RKO (cell line): ENCODE measurements at regions not wholly inside any gene's neighbourhood (a gene's known extent, or its start where the extent isn't known, plus 50 kb on each side); places are given as distances from the start of the nearest gene placed in this dataset.

Source experiments
- DNase-seq: peaks from one replicate; pipeline ENCODE4 v3.0.0-alpha.2; 2016; ENCODE audit warnings: low spot score

DNA sequence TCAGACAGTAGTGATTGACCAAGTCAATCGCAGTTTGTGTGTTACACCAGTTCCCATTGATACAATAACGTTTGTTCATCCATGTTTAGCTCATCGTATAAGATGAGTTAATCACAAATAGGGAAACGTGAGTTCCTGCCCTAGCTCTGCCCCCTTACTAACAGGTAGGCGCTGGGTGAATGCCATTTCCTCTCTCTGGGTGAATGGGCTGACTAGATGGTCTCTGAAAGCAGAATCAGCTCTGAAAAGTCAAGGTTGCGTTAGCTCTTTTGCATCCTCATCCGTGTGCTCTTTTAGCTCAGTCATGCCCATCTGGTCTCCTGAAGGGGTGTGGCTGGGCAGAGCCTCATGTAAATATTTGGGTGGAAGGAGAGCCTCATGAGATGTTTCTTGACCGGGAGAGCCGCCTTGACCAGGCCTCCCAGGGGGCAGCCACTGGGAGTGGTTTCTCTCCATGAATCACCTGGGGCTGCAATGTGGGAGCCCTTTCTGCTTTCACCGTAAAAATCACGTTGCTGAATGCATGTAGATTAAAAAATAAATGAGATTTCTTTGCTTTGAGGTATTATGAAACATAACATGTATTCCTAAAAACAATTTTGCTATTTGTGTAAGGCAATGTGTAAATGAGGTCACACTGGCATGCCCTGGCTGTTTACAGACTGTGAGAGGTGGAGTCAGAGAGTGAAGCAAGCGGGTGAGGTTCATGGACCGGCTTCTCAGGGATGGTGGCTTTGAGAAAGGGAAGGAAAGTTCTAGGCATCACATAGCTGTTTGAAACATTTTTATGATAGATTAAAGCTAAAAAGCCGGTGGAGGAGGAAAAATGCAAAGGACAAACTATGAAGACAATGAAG lies 108.4 kb upstream of the RASGRP1 start:
- DNase-seq = no peak

DNA sequence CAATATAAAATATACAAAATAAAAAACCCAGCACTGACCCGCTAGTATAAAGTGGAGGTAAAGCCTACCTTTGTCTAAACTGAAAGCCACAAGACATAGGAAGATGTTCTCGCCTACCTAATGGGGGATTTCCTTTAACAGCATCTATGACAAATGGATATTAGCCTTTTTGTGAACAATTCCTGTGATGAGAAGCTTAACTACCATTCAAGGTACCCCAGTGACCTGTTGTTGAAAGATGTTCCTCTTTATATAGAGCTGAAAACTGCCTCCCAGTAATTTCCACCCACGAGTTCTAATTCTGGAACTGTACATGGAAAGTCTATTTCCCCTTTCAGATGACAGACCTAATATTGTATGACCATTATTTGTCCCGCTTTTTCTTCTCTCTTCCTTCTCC lies 109.8 kb upstream of the RASGRP1 start:
- DNase-seq = no peak

DNA sequence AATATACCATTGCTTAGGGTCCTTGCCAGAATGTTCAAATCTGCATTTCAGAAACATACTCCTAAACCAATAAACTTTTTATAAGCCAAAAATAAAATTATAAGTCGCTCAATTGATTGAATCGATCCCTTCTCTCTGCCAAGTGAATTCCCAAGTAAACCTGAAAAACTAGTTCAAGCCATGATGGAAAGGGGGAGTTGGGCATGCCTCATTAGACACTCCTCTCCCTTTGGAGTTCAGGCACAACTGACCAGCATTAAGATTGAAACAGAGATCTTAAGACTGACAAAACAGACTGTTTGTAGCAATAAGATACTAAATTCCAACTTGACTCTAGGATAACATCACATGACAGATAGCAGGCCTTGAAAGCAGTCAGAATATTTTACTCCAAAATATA lies 113.7 kb upstream of the RASGRP1 start:
- DNase-seq = no peak

DNA sequence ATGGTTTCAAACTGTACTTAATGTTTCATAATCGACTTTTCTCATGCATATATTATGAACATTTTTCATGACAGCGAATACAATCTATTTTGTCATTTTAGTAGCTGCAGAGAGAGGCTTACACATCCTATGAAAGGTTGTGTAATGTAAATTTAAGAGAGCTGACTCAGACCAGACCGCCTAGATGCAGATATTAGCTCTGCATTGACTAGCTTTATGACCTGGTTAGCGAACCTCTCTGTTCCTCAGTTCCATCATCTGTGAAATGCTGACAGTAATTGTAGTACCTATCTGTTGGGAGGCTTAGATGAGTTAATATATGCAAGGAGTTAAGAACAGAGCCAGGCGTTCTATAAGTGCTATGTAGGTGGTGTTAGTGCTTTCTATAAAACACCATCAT lies 116.2 kb upstream of the RASGRP1 start:
- no peak for DNase-seq

DNA sequence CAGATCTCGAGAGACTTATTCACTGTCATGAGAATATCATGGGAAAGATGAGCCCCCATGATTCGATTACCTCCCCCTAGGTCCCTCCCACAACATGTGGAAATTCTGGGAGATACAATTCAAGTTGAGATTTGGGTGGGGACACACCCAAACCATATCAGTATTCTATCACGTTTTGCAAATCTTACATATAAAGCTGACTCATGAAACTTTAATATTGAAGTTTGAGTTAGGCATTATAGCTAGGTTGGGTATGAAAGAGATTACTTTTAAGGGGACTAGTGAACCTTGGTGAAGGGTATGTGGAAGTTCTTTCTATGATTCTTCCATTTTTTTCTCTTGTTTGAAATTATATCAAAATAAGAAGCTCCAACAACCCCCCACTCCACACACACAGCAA lies 117.7 kb upstream of the RASGRP1 start:
- no peak for DNase-seq

DNA sequence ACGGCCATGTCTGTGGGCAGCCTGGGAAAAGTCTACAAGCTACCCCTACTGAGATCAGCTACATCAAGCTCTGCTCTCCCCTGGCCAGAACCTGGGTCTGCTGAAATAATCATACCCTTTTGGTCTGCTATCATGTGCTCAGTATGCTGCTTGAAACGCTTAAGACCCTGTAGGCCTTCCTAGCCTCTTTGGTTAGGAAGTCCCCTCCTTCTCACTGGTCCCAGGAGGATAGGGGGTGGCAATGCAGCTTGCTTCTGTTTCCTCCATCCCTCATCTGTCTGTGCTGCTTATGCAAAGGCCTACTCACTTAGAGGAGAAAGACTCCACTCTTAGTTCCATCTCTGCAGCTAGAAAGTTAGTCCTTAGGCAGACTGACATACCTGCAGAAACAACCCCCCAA lies 118.2 kb upstream of the RASGRP1 start:
- no peak for DNase-seq

DNA sequence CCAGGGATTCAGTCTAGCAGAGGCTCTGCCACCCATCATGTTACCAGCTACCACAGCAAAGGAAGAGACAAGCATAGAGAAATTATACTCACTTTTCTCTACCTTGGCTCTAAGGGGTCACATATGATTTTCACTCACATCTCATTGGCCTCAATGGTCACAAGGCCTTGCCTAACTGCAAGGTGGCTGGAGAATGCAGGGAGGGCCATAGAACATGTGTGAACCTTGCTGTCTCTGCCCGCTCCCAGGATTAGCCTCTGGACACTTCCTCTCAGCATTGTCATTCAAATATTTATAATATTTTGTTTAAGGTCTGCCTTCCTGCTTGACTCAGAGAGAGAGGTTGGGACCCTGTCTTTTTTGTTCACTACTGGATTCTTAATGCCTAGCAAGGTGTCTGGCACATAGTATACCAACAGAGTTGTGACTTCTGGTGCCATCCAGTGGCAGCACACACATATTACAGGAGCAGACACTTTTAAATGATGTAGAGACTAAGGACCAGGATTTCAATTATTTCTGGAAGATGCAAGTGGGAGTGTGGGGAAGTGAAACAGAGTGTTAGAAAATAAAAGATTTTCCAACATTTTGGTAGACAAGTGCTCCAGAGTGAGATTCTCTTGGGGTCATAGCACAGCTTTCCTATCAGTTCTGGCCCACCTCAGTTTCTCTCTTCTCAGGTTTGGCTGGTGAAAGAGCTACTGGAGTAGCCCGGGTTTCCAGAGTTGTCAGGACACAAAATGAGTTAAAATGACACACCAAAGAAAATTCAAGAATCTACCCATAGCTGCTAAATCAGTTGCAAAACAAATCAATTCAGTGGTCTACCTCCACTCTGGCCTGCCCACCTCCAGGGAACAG lies 119.0 kb upstream of the RASGRP1 start:
- peak; percentile 59 for DNase-seq

DNA sequence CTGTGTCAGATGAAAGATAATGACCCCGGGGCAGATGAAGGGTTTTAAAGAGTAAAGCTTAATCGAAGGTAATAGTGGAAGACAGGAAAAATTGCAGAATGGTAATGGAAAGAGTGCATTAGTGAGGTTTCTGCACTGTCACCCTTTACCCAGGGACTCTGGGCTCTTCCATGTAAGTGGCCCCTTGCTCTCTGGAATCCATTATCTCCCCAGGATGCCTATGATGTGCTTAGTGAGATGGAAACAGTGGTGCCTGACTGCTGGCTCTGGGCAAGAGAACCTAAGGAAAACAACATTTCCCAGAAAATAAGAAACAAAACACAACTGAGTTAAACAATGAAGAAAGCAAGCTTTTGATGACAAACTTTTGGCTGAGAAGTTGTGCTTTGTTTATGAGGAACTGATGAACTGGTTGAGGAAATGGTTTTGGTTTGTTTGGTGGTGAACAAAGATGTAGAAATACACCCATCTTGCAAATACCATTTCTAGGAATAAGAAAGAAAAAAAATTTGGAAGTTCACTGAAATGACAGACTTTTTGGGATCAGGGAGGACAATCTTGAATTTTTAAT lies 119.9 kb upstream of the RASGRP1 start:
- DNase-seq = no peak

DNA sequence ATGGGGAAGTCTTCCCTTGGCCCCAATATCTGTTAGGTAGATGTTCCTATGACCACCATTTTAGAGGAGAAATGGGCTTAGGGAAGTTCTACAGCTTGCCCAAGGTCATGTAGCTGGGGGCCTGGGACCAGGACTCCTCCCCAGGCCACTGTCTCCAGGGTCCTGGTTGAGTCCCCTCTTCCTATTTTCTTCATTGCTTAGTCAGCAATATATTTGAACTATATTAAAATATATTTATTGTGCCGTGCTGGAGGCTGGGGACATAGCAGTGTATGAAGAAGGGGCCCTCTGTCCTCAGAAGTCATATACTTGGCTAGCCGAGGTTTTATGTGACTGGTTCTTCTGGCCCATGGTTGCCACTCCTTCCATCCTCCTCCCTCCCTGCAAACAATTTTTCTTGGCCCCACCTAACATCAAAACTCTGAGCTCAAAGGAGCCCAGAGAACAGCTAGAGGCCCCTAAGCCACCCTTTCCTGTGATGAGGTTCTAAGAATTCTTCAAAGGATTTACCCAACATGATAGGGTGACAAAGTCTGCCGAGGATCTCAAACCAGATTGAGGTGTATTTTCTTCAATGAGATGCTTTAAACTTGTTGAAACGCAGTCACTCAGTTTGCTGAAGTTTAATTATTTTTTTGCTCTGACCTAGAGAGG lies 121.2 kb upstream of the RASGRP1 start:
- DNase-seq = no peak

DNA sequence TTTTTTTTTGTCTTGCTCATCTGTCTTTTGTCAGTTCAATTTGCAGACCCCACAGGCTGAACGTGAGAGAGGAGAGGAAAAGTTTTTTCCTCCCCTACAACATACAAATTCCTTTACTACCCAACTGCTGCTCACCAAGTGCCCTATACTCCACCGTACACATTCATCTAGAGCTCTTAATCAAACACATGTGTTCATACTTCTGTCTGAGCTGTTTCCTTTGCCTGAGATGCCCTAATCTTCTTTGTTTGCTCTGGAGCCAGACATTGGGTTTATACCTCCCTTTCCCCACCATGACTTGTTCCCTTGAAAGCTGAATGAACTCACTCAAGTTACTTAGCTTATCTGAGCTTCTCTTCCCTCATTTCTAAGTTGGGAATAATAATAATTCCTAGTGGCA lies 122.7 kb upstream of the RASGRP1 start:
- no peak for DNase-seq

DNA sequence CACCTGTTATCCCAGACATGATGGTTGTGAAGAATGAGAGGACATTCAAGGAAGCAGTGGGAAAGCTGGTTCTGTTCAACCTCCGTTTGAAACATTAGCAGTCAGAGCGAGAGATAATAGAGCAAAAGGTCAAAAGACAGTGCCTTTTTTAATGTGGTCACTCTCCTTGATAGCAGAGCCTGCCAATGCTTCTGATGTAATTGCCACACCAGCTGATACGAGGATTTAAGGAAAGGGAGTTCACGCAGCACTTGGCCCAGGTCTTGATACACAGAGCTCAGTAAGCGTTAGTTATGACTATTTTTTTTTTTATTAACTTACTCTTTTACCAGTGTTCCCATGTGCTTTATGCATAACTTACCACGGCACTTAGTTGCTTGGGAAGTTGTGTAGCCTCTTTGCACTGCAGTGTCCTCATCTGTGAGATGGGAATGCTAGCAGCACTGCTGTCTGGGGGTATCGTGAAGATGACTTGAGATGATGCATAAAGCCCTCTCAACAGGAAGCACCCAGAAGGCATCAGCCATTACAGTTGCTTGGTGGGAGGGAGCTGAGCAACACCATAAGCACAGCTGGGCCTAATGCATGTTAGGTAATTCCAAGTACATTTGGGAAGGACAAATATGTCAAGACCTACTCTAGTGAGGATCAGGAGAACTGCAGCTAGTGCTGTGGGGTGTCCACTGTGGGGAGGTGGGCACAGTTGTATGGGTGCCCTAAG lies 123.3 kb upstream of the RASGRP1 start:
- no peak for DNase-seq

DNA sequence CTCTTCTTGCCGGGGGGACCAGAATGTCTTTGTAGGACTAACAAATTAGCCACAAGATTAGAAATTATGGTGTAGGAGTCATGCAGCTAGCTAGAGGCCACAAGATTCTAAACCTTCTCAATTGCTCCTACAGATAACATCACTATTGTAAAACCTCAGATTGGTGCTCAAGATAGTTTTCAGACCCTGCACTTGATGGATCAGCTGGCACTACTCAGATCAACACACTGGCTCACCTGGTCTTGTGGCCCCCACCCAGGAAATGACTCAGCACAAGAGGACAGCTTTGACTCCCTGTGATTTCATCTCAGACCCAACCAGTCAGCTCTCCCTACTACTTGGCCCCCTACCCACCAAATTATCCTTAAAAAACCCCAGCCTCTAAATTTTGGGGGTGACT lies 124.1 kb upstream of the RASGRP1 start:
- DNase-seq = no peak

DNA sequence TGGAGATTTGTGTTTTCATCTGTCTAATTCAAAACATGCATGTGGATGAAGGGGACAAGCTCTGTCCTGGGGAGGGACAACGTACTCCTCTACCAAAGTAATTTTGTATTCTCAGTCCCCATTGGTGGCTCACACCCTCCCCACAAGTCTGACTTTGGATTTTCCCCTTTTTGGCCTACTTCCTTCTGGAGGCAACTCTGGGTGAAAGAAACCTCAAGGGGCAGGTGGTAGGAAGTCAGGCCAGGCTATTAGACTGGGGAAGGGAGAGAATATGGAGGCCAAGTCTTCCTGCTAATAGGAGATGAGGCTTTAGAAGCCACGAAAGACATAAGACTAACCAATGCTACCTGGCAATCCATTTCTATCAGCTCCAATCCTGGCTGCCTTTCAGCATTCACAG lies 124.9 kb upstream of the RASGRP1 start:
- DNase-seq = no peak

DNA sequence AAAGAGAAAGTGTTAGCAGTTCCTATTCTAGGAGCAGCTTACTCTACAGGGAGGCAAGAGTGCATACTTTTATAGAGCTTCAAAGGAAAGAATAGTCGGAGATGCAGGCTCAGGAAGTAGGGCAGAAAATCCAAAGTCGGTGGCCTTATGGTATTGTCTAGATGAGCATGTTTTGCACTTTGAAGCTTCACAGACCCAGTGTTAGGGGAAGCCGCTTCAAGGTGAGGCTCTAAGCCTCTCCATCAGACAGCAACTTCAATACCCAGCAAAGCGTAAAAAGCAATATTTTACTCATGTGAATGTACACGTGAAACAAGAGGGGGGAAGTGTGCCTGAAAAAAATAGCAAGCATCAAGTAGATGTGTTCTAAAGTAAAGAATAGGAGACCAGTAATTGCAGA lies 125.6 kb upstream of the RASGRP1 start:
- DNase-seq = no peak

DNA sequence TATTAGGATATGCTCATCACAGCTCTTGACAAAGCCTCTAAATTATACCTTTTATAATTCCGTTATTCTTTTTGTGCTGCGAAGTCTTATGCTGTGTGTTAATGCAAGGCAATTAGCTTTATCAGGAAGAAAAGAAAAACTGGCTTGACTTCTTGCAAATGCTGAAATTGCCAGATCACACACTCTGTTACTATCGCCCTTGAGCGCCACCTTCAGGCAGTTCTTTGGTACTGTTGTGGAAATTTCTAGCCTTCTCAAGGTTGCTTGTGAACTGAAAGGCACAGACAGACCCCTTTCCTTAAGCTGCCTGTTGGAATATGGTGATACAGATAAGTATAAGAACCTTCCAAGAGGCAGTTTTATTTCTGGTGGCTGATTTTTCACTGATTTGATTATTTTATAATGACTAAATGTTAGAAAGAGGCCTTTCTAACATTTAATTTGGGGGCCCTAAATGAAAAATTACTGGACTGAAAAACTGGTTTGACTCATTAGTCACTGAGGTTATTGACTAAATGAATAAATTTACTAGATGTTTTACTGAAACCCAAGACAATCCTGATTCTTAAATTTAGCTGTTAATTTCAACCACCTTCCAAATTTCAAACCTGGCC lies 126.2 kb upstream of the RASGRP1 start:
- peak; percentile 63 for DNase-seq

DNA sequence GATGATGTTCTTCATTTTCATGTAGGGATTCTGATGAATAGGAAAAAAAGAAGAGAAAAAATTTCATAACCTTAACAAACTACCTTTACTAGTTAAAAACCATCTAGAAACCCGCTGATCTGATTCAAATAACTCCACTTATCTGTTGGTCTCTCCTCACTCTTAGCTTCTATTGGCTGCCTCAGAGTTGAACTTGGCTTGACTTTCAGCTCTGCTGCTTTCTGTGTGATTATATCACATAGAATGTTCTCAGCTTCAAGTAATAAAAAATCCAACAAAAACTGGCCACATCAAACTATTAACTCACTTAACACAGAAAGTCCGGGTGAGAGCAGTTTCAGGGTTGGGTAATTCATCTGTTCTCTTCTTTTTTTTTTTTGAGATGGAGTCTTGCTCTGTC lies 126.8 kb upstream of the RASGRP1 start:
- DNase-seq = no peak

DNA sequence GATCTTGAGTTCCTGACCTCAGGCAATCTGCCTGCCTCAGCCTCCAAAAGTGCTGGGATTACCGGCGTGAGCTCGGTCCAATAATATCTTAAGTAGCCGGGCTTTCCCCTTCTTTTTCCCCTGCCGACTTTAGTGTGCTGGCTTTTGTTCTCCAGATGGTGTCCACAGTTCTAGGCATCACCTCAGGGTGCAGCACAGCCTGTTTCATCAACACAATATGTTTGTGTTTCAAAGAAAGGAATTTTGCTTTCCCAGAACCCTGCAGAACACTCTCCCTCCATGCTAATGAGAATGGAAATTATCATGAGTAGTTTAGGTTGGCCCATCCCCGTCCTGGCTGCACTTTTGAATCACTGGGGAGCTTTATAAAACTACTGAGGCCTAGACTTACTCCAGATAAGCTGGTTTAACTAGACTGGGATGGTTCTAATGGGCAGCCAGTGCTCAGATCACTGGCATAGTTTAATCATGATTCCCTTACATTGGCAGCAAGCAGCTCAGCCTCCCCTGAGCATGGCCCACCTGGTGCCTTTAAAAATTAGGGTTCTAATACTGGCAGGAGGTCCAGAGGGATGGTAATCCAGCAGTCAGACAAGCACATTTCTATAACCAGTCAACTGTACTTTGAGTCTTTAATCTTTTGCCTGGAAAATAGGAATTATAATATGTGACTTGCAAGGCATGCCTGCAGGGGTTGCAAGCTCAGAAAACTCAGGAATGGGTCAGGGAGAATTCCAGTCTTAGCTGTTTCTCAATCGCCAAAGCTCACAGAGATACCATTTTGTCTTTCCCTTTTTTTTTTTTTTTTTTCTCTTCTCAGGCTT lies 127.6 kb upstream of the RASGRP1 start:
- DNase-seq = no peak

DNA sequence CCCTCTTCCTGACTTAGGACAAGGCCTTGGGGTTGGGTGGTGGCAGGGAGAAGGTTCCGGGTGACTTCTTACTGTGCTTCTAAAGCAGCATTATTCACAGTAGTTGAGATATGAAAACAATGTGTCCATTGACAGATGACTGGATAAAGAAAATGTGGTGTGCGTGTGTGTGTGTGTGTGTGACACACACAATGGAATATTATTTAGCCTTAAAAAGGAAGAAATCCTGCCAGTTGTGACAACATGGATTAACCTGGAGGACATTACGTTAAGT lies 128.1 kb upstream of the RASGRP1 start:
- no peak for DNase-seq

DNA sequence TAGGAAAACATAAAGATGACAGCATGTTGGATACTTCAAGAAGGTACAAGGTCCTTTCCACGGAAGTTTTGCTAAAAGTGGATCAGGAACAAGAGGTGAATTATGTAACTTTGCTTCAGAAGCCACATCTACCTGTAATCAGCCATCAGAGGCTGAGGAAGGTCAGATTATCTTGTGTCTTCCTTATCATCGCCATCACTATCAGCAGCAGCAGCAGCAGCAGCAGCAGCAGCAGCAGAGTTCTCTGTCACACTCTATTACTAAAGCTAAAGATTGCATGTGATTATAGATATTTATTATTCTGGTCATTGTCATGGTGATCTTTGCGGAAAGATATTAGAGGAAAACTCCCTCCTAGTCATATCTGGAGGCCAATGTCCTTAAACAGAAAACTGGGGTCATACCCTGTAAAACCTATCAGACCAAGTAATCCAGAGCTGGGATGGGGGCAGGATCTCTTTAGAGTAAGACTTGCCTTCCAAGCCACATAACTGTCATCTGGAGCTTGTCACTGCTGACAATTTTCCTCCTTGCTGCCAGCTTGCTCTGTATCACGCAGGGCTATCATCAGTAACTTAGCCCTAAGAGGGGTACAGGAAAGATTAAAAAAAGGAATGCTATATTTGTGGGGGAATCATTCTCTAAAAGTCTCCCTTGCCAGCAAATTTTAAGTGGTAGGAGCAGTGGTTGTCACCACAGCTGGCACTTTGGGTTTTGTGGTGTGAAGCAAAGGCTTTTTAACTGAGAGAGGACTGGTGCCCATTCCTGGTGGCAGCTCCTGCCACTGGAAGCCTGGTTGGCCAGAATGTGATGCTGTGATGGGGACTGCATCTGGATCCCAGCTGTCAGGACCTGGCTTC lies 130.9 kb upstream of the RASGRP1 start:
- no peak for DNase-seq
